ENCODE measurements at regions not wholly inside any gene's neighbourhood (a gene's known extent, or its start where the extent isn't known, plus 50 kb on each side); places are given as distances from the start of the nearest gene placed in this dataset.

- H3K27ac ChIP-seq (ENCODE audit: low read length) = no peak overlapping the region
- H3K27ac Mint-ChIP-seq = no peak overlapping the region
These were observed 118.1 kb downstream of the VEGFA start for GRCh38 chr6:43887906-43888683.

GRCh38 chr6:43887340-43887858, 117.4 kb downstream of the VEGFA start:
- CTCF ChIA-PET = no interaction called here
- Mint-ChIP-seq H3K27me3 (peaks cover 29 to 37% of the 10 kb centered on the region in 2 donors), H3K4me3 (no peak overlapping the region), H3K9me3 (no peaks in the 10 kb centered on the region), H3K27ac (no peak overlapping the region), H3K36me3 (no peaks in the 10 kb centered on the region), H3K4me1 (peaks cover 5 to 13% (median 6%) of the 10 kb centered on the region in 3 donors)
- Histone ChIP-seq H3K4me1 (ENCODE audit: control insufficient read depth in 1 of 2, extremely low read depth in 1 of 2, insufficient read depth in 2 of 2, low read length in 2 of 2) (peaks cover 0 to 8% of the 10 kb centered on the region in 2 experiments), H3K27me3 (replicated peaks in 1 of 2; ENCODE audit: control insufficient read depth in 2 of 2, extremely low read depth in 1 of 2, insufficient read depth in 2 of 2, low read length in 1 of 2) (peaks cover 0 to 47% of the 10 kb centered on the region in 2 experiments), H3K36me3 (ENCODE audit: control insufficient read depth in 2 of 2, extremely low read depth in 1 of 2, insufficient read depth in 1 of 2, low read length in 1 of 2) (no peaks in the 10 kb centered on the region), H3K4me3 (ENCODE audit: control insufficient read depth in 1 of 2, extremely low read depth in 1 of 2, low read length in 1 of 2) (no peak overlapping the region), H3K27ac (ENCODE audit: low read length) (no peak overlapping the region), H3K9me3 (no peaks in the 10 kb centered on the region)
- POLR2A ChIA-PET = no interaction called here
- ATAC-seq (replicated peaks in 1 of 4) = no peak
- WGBS (ENCODE audit: insufficient coverage) = 56% methylated on average over 9 of the region's 12 CpGs
- no peak for DNase-seq

More at GRCh38 chr6:43887906-43888683, 118.1 kb downstream of the VEGFA start:
- H3K36me3 ChIP-seq (ENCODE audit: control insufficient read depth in 2 of 2, extremely low read depth in 1 of 2, insufficient read depth in 1 of 2, low read length in 1 of 2) = no peaks in the 10 kb centered on the region
- POLR2A ChIA-PET = no interaction called here
- Mint-ChIP-seq H3K27me3 (peaks cover 29 to 40% of the 10 kb centered on the region in 2 donors), H3K36me3 (no peaks in the 10 kb centered on the region), H3K9me3 (no peaks in the 10 kb centered on the region), H3K4me1 (peaks cover 5 to 13% (median 6%) of the 10 kb centered on the region in 3 donors), H3K4me3 (no peak overlapping the region)
- CTCF ChIA-PET = no interaction called here
- ATAC-seq (replicated peaks in 1 of 4) (no peak), DNase-seq (no peak)
- H3K4me1 ChIP-seq (ENCODE audit: control insufficient read depth in 1 of 2, extremely low read depth in 1 of 2, insufficient read depth in 2 of 2, low read length in 2 of 2) = peaks cover 0 to 8% of the 10 kb centered on the region in 2 experiments
- peaks cover 0 to 52% of the 10 kb centered on the region in 2 experiments for H3K27me3 ChIP-seq (replicated peaks in 1 of 2; ENCODE audit: control insufficient read depth in 2 of 2, extremely low read depth in 1 of 2, insufficient read depth in 2 of 2, low read length in 1 of 2)
- no peaks in the 10 kb centered on the region for H3K9me3 ChIP-seq
- no peak overlapping the region for H3K4me3 ChIP-seq (ENCODE audit: control insufficient read depth in 1 of 2, extremely low read depth in 1 of 2, low read length in 1 of 2)
- WGBS (ENCODE audit: insufficient coverage) = 90% methylated on average over 15 of the region's 17 CpGs

- Histone ChIP-seq H3K4me1 (ENCODE audit: control insufficient read depth in 1 of 2, extremely low read depth in 1 of 2, insufficient read depth in 2 of 2, low read length in 2 of 2) (peaks cover 0 to 8% of the 10 kb centered on the region in 2 experiments), H3K4me3 (ENCODE audit: control insufficient read depth in 1 of 2, extremely low read depth in 1 of 2, low read length in 1 of 2) (no peak overlapping the region), H3K36me3 (ENCODE audit: control insufficient read depth in 2 of 2, extremely low read depth in 1 of 2, insufficient read depth in 1 of 2, low read length in 1 of 2) (no peaks in the 10 kb centered on the region), H3K9me3 (no peaks in the 10 kb centered on the region), H3K27ac (ENCODE audit: low read length) (no peak overlapping the region), H3K27me3 (replicated peaks in 1 of 2; ENCODE audit: control insufficient read depth in 2 of 2, extremely low read depth in 1 of 2, insufficient read depth in 2 of 2, low read length in 1 of 2) (peaks cover 0 to 47% of the 10 kb centered on the region in 2 experiments)
- Mint-ChIP-seq H3K27ac (no peak overlapping the region), H3K4me3 (no peak overlapping the region), H3K36me3 (no peaks in the 10 kb centered on the region), H3K27me3 (peaks cover 29 to 33% of the 10 kb centered on the region in 2 donors), H3K4me1 (peaks cover 5 to 13% (median 5%) of the 10 kb centered on the region in 3 donors), H3K9me3 (no peaks in the 10 kb centered on the region)
- ChIA-PET POLR2A (no interaction called here), CTCF (no interaction called here)
- no peak for ATAC-seq (replicated peaks in 1 of 4)
- 78% methylated on average over 4 of the region's 7 CpGs for WGBS (ENCODE audit: insufficient coverage)
- DNase-seq = no peak
These were observed 116.8 kb downstream of the VEGFA start for GRCh38 chr6:43886717-43887339.

GRCh38 chr6:43886067-43886461, 116.1 kb downstream of the VEGFA start:
- Mint-ChIP-seq H3K36me3 (no peaks in the 10 kb centered on the region), H3K4me3 (no peak overlapping the region), H3K4me1 (peaks cover 3 to 9% (median 3%) of the 10 kb centered on the region in 3 donors), H3K27ac (no peak overlapping the region), H3K9me3 (no peaks in the 10 kb centered on the region), H3K27me3 (peaks cover 26 to 29% of the 10 kb centered on the region in 2 donors)
- DNase-seq (no peak), ATAC-seq (replicated peaks in 1 of 4) (no peak)
- Histone ChIP-seq H3K36me3 (ENCODE audit: control insufficient read depth in 2 of 2, extremely low read depth in 1 of 2, insufficient read depth in 1 of 2, low read length in 1 of 2) (no peaks in the 10 kb centered on the region), H3K27ac (ENCODE audit: low read length) (no peak overlapping the region), H3K4me1 (ENCODE audit: control insufficient read depth in 1 of 2, extremely low read depth in 1 of 2, insufficient read depth in 2 of 2, low read length in 2 of 2) (peaks cover 0 to 6% of the 10 kb centered on the region in 2 experiments), H3K4me3 (ENCODE audit: control insufficient read depth in 1 of 2, extremely low read depth in 1 of 2, low read length in 1 of 2) (no peak overlapping the region), H3K9me3 (no peaks in the 10 kb centered on the region), H3K27me3 (replicated peaks in 1 of 2; ENCODE audit: control insufficient read depth in 2 of 2, extremely low read depth in 1 of 2, insufficient read depth in 2 of 2, low read length in 1 of 2) (peaks cover 0 to 42% of the 10 kb centered on the region in 2 experiments)
- POLR2A ChIA-PET = no interaction called here
- WGBS (ENCODE audit: insufficient coverage) = 17% methylated on average over 1 of the region's 10 CpGs
- CTCF ChIA-PET = no interaction called here

- POLR2A ChIA-PET = no interaction called here
These were observed 115.5 kb downstream of the VEGFA start for GRCh38 chr6:43885399-43886066.

DNA sequence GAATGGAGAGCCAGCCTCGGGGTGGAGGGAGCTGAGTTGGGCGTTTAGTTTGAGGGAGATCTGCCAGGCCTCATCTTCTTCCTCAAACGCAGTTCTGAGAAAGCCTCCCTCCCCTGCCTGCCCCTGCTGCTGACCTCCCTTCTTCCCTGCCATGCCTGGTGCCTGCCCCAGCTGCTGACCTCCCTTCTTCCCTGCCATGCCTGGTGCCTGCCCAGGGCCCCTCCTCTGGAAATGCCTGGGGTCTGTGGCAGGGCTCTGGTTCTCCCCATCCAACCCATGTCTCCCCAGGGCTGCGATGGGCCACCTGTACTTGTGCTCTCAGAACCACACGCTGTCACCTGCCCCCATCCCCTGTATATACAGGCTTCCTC, 114.6 kb downstream of the VEGFA start:
- no peak overlapping the region for H3K27ac Mint-ChIP-seq
- POLR2A ChIA-PET = no interaction called here
- H3K4me1 Mint-ChIP-seq = no peaks in the 10 kb centered on the region
- no peaks in the 10 kb centered on the region for H3K9me3 Mint-ChIP-seq
- Histone ChIP-seq H3K4me1 (ENCODE audit: control insufficient read depth in 1 of 2, extremely low read depth in 1 of 2, insufficient read depth in 2 of 2, low read length in 2 of 2) (no peaks in the 10 kb centered on the region), H3K36me3 (ENCODE audit: control insufficient read depth in 2 of 2, extremely low read depth in 1 of 2, insufficient read depth in 1 of 2, low read length in 1 of 2) (no peaks in the 10 kb centered on the region), H3K27ac (ENCODE audit: low read length) (no peak overlapping the region), H3K27me3 (replicated peaks in 1 of 2; ENCODE audit: control insufficient read depth in 2 of 2, extremely low read depth in 1 of 2, insufficient read depth in 2 of 2, low read length in 1 of 2) (peaks cover 0 to 27% of the 10 kb centered on the region in 2 experiments), H3K9me3 (no peaks in the 10 kb centered on the region), H3K4me3 (ENCODE audit: control insufficient read depth in 1 of 2, extremely low read depth in 1 of 2, low read length in 1 of 2) (no peak overlapping the region)
- no peak overlapping the region for H3K4me3 Mint-ChIP-seq
- no peaks in the 10 kb centered on the region for H3K36me3 Mint-ChIP-seq
- H3K27me3 Mint-ChIP-seq = peaks cover 14 to 20% of the 10 kb centered on the region in 2 donors
- WGBS (ENCODE audit: insufficient coverage) = 40% methylated on average over 2 of the region's 5 CpGs
- no peak for DNase-seq
- no peak for ATAC-seq (replicated peaks in 1 of 4)
- CTCF ChIA-PET = no interaction called here

More at GRCh38 chr6:43885399-43886066, 115.5 kb downstream of the VEGFA start:
- DNase-seq (no peak), ATAC-seq (replicated peaks in 1 of 4) (no peak)
- H3K27ac Mint-ChIP-seq = no peak overlapping the region
- Histone ChIP-seq H3K9me3 (no peaks in the 10 kb centered on the region), H3K27me3 (replicated peaks in 1 of 2; ENCODE audit: control insufficient read depth in 2 of 2, extremely low read depth in 1 of 2, insufficient read depth in 2 of 2, low read length in 1 of 2) (peaks cover 0 to 36% of the 10 kb centered on the region in 2 experiments), H3K27ac (ENCODE audit: low read length) (no peak overlapping the region), H3K4me1 (ENCODE audit: control insufficient read depth in 1 of 2, extremely low read depth in 1 of 2, insufficient read depth in 2 of 2, low read length in 2 of 2) (peaks cover 0 to 1% of the 10 kb centered on the region in 2 experiments), H3K4me3 (ENCODE audit: control insufficient read depth in 1 of 2, extremely low read depth in 1 of 2, low read length in 1 of 2) (no peak overlapping the region), H3K36me3 (ENCODE audit: control insufficient read depth in 2 of 2, extremely low read depth in 1 of 2, insufficient read depth in 1 of 2, low read length in 1 of 2) (no peaks in the 10 kb centered on the region)
- H3K27me3 Mint-ChIP-seq = peaks cover 22 to 26% of the 10 kb centered on the region in 2 donors
- WGBS (ENCODE audit: insufficient coverage) = 90% methylated on average over 4 of the region's 6 CpGs
- CTCF ChIA-PET = no interaction called here
- no peak overlapping the region for H3K4me3 Mint-ChIP-seq
- no peaks in the 10 kb centered on the region for H3K36me3 Mint-ChIP-seq
- peaks cover 0 to 3% (median 0%) of the 10 kb centered on the region in 3 donors for H3K4me1 Mint-ChIP-seq
- H3K9me3 Mint-ChIP-seq = no peaks in the 10 kb centered on the region
